D341Med (cell line): ENCODE measurements at regions not wholly inside any gene's neighbourhood (a gene's known extent, or its start where the extent isn't known, plus 50 kb on each side); places are given as distances from the start of the nearest gene placed in this dataset.

ENCODE experiments used
- DNase-seq: peaks from one replicate; pipeline ENCODE4 v3.0.0; 2012; ENCODE audit warnings: low spot score

DNA sequence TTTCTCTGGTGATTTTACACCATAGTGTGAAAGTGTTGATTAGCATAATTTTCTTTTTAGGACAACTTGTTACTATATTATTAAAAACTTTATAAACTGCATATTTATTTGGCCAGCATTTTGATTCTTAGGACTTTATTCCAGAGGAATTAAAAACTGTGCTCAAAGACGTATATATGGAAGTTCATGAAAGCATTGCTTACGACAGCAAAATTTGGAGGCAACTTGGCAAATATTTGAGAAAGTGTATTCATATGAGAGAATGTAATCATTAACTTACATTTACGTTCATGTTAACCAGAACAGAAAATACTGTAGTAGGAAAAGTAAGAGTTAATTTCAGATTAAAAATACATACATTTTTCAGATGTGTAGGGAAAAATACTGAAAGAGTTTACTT is 203.1 kb downstream of the JCAD start:
- DNase-seq, result no peak

- no peak for DNase-seq
These were observed 205.5 kb downstream of the JCAD start for GRCh38 chr10:29853913-29854312.

DNA sequence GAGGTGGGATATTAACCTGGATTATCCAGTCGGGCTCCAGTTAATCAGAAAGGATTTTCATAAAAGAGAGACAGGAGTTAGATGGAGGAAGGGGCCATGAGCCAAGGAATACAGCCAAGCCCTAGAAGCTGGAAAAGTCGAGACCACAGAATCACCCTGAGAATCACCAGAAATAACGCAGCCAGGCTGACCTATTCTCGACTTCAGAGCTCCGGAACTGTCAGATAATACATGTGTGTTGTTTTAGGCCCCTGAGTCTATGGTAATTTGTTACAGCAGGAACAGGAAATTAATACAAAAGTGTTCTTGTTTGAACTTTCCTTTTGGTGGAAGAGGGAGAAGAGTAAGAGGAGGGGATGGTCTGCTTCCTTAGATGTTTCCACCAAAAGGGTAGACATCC is 208.1 kb downstream of the JCAD start:
- no peak for DNase-seq

GRCh38 chr10:29850371-29850770 is 209.0 kb downstream of the JCAD start:
- DNase-seq, result no peak

- no peak for DNase-seq
These were observed 209.5 kb downstream of the JCAD start for GRCh38 chr10:29849886-29850285.

- no peak for DNase-seq
These were observed 210.1 kb downstream of the JCAD start for GRCh38 chr10:29849126-29849833.

GRCh38 chr10:29846881-29847280 is 212.1 kb upstream of the SVIL start:
- no peak for DNase-seq

DNA sequence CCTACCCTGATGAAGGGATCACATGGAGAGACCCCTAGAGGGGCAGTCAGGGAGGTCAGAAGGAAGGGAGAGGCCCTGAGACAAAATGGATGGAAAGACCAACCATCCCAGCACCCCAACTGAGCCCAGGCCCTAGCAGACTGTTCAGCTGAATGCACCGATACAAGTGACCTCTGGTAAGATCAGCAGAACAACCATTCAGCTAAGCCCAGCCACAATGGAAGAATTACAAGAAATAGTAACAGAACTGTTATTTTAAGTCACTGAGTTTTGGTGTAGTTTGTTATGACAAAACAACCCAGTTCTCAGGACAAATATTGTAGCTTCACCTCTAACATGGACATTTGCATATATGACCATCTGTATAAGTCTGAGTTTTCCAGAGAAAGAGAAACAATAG is 210.4 kb upstream of the SVIL start:
- DNase-seq, result no peak

- DNase-seq, result no peak
These were observed 208.4 kb upstream of the SVIL start for GRCh38 chr10:29843143-29843542.

GRCh38 chr10:29841724-29842649 is 207.2 kb upstream of the SVIL start:
- DNase-seq, result no peak

DNA sequence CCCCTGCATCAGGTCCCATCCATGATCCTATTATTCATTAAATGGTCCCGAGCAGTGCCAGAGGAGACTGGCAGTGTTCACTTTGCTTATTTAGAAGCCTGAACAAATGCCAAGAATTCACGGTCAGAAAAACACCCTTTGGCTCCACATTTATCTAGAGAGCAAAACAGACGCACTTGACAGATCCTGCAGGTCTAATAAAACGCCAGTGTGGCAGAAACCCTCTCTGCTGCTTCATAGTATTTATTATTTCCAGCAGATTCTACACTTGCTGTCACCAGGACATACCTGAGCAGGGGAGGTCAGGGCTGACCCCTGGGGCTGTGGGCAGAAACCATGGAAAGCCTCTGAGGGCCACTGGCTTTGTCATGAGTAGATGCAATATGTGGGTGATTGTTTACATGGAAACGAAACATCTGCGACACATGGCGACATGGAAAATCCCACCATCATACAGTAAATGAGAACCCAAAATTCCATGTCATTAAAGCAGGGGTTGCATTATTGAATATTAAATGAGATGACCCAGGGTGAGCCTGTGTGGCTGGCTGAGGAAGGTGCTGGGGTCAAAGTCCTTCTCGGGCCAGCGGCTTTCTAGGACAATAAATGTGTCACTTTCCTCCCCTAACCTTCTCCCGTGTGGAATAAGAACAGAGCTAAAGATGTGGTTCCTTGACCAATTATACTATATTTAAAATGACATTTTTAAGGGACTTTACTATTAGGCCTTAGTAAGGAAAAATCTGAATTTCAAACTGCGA is 205.9 kb upstream of the SVIL start:
- DNase-seq, result no peak

- no peak for DNase-seq
These were observed 205.2 kb upstream of the SVIL start for GRCh38 chr10:29839826-29840515.

DNA sequence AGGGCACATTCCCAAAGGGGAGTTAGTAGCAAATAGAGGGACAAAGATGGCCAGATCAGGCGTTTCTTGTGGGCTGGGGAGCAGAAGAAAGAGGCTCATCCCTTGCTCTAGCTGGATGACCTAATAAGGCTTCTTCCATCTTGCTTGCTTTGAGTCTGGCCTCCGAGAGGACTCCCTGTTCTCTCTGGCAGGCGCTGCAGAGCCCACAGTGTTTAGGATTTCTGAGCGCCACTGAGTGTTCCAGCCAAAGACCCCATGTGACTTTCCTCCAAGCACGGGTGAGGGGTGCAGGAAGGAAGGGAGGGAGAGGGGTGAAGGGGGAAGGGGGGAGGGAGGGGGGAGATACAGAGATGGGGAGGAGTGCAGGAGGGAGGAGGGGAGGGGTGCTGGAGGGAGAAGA is 203.8 kb upstream of the SVIL start:
- DNase-seq, result no peak

DNA sequence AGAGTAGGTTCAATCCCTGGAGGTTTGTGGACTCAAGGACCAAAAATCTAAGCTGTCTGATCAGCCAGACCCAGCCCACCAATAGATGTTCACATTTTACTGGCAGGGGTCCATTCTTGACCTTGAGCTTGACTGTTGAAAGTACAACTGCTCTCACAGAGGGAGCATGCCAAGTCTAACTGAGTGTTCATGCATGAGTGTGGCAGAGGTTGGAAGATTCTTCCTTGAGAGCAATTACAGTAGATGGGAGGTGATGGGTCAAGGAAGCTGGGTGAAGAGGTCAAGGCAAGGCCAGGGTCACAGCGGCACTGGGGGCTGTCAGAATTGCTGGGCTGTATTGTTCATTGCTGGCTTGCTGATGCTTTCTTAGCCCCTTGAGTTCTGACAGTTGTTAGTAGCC is 202.8 kb upstream of the SVIL start:
- no peak for DNase-seq

- DNase-seq, result no peak
These were observed 201.6 kb upstream of the SVIL start for GRCh38 chr10:29836396-29836795.

GRCh38 chr10:29835055-29835454 is 200.3 kb upstream of the SVIL start:
- no peak for DNase-seq

DNA sequence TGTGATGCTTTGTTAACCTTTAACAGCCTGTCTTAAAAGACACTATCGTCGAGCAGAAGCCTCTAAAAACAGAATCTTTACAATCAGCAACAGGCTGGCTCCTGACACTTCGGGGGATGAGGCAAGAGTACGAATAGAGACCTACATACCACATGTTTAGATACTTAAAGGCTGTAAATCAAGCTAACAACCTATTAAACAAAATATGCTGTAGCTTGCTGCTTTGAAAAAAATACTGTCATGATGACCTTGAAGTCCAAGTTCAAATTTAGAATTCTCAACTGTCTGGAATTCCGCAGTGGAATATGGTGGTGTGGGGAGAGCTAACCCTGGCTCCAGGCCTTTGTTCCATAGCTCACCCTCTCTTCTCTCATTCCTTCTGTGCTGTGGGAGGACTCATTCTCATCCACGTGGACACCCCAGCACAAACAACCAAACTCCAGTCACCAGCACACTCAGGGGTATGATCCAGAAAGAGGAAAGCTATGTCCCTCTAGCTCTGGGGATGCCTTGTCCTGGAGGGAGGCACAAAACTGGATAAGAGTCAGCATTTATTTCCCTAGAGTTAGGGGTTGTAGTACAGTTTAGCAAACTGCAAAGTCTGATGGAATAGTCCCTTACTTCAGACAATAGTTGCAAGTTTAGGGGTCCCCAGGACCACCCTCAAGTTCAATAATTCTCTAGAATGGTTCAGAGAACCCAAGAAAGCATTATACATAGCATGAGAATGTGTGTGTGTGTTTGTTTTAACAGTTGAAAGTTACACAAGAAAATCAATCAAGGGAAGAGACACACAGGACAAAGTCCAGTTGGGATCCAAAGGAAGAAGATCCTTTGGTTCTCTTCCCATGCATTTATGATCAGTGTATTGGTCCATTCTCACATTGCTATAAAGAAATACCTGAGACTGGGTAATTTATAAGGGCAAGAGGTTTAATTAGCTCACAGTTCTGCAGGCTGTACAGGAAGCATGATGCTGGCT is 196.1 kb upstream of the SVIL start:
- no peak for DNase-seq

- no peak for DNase-seq
These were observed 195.0 kb upstream of the SVIL start for GRCh38 chr10:29829776-29830175.

DNA sequence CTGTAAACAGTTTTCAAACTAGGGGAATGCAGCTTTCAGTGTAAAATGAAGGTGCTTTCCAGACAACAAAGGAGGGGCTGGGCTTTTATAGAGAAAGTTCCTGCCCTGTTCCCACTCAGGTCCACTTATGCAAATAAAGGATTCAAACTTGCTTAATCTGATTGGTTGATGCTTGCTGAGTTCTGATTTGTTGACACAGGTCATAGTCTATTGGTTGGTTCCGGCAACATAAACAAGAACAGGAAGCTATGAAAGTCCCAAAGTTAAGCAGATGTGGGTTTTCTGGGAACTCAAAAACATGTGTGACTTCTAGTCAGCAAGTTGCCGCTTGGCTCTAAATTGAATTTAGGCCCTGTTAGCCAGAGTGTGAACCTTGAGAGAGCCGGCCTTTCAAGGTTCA is 194.2 kb upstream of the SVIL start:
- no peak for DNase-seq

GRCh38 chr10:29828440-29828894 is 193.7 kb upstream of the SVIL start:
- no peak for DNase-seq

GRCh38 chr10:29827512-29827911 is 192.7 kb upstream of the SVIL start:
- no peak for DNase-seq
